ENCODE measurements at regions not wholly inside any gene's neighbourhood (a gene's known extent, or its start where the extent isn't known, plus 50 kb on each side); places are given as distances from the start of the nearest gene placed in this dataset.
"Not testable (repeated sequence)": the region's sequence is repeated elsewhere in the genome, so short reads cannot be mapped to it uniquely, and the experiment has no call there.

- TF ChIP-seq CTCF (conservative IDR thresholded peaks at IDR 0.05); ZFX (IDR thresholded peaks at IDR 0.05): not testable (repeated sequence)
These were observed 258.4 kb upstream of the GULP1 start for GRCh38 chr2:188033240-188033639.
